T47D (cell line): ENCODE measurements at regions not wholly inside any gene's neighbourhood (a gene's known extent, or its start where the extent isn't known, plus 50 kb on each side); places are given as distances from the start of the nearest gene placed in this dataset.
"Not testable (repeated sequence)": the region's sequence is repeated elsewhere in the genome, so short reads cannot be mapped to it uniquely, and the experiment has no call there.

Experiments used
- DNase-seq, 2 experiments: peaks; one replicate each; pipeline versions ENCODE4 v3.0.0 to v3.0.0-alpha.2; 2011 to 2012; ENCODE audit warnings: low read depth in 1 of 2, low spot score in 1 of 2
- JUND ChIP-seq: IDR thresholded peaks from 2 replicates; pipeline ENCODE4 v1.6.1; 2012; ENCODE audit warnings: low read depth
- in situ Hi-C: cut with HindIII; loops from 2 replicates; pipeline ENCODE4 v1.10.0; 2016; ENCODE audit warnings: low sequenced_read_pairs, low pct_unique_long_range_greater_than_20kb

DNA sequence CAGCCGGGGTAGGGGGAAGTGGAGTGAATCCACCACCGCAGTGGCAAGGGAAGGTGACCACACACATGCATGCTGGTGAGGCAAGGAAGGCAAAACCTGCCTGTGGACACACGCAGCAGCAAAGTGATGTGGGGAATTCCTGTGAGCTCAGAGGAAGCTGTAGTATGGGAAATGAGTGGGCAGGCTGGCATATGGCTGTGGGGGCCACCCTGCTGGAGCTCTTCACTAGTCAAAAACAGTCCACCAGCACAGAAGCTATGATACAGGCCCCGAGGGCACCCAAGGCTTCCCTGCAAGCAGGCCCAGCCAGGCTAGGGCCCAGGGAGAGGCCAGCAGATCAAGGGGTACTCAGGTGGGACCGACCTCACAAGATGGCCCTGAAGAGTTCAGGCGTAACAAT is 239.1 kb downstream of the CHM start:
- in situ Hi-C loops: no loop called here
- DNase-seq: no peak
- no peak for TF ChIP-seq JUND

DNA sequence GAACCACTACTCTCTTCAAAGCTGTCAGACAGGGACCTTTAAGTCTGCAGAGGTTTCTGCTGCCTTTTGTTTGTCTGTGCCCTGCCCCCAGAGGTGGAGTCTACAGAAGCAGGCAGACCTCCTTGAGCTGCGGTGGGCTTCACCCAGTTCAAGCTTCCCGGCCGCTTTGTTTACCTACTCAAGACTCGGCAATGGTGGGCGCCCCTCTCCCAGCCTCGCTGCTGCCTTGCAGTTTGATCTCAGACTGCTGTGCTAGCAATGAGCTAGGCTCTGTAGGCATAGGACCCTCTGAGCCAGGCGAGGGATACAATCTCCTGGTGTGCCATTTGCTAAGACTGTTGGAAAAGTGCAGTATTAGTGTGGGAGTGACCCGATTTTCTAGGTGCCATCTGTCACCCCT is 275.0 kb downstream of the CHM start:
- DNase-seq, in situ Hi-C loops: not testable (repeated sequence)

DNA sequence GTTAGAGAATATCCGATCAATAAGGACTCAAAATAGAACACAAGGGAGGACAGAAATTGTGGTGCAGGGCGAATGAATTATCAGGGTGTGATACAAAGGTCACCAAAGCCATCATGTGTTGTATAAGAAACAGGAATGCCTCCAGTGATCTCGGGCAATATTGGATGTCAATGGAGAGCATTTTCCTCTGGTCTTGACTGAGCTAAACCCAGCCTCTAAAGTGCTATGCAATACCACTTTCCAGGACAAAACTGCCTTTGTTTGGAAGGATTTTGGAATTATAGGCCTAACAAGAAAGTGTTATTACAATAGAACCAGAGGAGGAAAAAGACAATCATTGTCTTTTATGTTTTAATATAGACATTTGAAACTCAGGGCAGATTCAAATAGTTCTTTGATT is 281.7 kb downstream of the CHM start:
- no peak for TF ChIP-seq JUND
- in situ Hi-C loops: no loop called here
- DNase-seq: no peak

DNA sequence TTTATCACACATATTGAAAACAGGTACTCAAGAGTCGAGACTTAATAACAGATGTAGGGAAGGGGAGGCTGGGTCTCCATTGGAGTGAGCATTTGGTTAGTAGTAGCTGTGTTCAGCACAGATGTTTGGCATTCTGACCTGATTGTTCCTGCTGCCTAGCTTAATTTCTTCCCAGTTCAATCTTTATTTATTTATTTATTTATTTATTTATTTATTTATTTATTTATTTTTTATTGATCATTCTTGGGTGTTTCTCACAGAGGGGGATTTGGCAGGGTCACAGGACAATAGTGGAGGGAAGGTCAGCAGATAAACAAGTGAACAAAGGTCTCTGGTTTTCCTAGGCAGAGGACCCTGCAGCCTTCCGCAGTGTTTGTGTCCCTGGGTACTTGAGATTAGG is 324.3 kb downstream of the CHM start:
- DNase-seq, in situ Hi-C loops: not testable (repeated sequence)

DNA sequence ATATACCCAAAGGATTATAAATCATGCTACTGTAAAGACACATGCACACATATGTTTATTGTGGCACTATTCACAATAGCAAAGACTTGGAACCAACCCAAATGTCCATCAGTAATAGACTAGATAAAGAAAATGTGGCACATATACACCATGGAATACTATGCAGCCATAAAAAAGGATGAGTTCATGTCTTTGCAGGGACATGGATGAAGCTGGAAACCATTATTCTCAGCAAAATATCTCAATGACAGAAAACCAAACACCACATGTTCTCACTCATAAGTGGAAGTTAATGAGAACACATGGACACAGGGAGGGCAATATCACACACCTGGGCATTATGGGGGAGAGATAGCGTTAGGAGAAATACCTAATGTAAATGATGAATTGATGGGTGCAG is 323.8 kb upstream of the POF1B start:
- in situ Hi-C loops, DNase-seq: not testable (repeated sequence)

DNA sequence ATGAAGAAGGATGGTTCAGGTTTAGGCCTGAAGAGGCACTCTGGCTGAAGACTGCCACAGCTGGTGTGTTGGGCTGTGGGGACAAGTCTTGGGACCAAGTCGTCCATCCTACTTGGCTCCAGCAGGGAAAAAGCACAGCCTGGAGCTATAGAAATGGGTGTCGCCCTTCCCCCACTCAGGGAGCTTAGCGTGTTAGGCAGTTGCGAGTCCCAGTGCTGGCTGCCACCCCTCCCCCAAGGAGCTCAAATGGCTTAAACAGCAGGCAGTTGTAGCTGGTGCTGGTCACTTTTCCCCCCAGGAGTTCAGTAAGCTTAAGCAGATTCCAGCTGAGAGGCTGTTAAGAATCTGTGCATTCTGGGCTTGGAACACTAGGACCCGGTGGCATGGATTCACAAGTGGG is 319.5 kb upstream of the POF1B start:
- DNase-seq: no peak
- TF ChIP-seq JUND: no peak
- in situ Hi-C loops: no loop called here

DNA sequence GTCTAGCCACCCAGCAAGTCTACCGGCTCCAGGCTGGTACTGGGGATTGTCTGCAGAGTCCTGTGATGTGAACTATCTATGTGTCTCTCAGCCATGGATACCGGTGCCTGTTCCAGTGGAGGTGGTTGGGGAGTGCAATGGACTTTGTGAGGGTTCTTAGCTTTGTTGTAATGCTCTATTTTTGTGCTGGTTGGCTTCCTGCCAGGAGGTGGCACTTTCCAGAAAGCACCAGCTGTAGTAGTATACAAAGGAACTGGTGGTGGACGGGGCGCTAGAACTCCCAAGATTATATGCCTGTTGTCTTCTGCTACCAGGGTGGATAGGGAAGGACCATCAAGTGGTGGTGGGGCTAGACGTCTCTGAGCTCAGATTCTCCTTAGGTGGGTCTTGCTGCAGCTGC is 306.4 kb upstream of the POF1B start:
- in situ Hi-C loops: no loop called here

DNA sequence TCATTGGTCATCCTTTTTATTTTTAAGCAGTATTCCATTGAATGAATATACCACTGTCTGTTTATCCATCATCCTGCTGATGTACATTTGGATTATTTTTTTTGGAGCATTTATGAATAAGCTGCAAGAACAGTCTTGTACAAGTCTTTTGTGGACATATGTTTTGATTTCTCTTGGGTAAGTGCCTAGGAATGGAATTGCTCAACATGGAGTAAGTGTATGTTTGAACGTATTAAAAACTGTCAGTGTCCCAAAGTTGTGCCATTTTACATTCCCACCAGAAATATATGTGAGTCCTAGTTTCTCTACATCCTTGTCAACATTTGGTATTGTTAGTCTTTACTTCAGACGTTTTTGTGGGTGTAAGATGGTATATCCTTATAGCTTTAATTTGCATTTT is 287.0 kb upstream of the POF1B start:
- no peak for TF ChIP-seq JUND
- in situ Hi-C loops: no loop called here
- no peak for DNase-seq

More for the DNA sequence above, 306.4 kb upstream of the POF1B start:
- TF ChIP-seq JUND: no peak
- no peak for DNase-seq

DNA sequence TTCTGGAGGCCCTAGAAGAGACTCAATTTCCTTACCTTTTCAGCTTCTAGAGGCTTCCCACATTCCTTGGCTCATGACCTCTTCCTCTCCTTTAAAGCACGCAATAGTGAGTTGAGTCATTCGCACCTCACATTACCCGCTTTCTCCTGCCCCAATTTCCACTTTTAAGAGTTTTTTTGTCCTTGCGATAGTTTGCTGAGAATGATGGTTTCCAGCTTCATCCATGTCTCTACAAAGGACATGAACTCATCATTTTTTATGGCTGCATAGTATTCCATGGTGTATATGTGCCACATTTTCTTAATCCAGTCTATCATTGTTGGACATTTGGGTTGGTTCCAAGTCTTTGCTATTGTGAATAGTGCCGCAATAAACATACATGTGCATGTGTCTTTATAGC is 284.5 kb upstream of the POF1B start:
- in situ Hi-C loops, DNase-seq: not testable (repeated sequence)

DNA sequence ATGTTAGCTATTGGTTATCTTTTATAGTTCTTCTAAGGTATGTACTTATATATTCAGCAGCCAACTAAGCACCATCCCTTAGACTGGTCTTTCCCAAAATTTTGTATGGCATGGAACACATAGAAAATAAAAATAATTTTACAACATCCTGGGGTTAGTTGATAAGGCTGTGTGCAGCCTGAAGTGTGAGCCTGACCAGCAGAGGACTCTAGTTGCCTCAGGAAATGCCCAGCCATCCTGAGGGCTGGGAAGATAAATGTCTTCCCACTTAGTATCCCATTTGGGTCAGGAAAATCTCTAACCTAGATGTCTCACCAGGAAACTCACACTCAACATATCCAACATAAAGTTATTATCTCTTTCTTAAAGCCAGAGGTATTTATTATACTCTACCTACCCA is 251.4 kb upstream of the POF1B start:
- in situ Hi-C loops: no loop called here
- DNase-seq: no peak
- no peak for TF ChIP-seq JUND

DNA sequence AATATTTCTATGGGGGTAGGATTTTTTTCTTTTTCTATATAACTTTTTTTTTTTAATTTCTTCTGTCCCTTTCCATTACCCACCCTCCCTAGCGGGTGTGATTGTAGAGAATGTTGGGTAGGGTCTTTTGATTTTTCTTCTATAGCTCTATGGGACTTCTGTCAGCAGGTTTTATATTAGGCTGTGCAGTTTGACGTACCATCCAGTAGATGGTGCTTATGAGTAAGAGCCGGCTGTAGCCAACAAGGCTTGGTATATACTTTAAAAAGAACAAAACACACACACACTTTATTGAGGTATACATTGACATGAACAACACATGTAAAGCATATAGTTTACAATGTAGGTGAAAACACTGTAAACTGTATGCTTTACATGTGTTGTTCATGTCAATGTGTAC is 247.9 kb upstream of the POF1B start:
- in situ Hi-C loops: no loop called here
- TF ChIP-seq JUND: no peak
- peak in 1 of 2 experiments; percentile 12 for DNase-seq

DNA sequence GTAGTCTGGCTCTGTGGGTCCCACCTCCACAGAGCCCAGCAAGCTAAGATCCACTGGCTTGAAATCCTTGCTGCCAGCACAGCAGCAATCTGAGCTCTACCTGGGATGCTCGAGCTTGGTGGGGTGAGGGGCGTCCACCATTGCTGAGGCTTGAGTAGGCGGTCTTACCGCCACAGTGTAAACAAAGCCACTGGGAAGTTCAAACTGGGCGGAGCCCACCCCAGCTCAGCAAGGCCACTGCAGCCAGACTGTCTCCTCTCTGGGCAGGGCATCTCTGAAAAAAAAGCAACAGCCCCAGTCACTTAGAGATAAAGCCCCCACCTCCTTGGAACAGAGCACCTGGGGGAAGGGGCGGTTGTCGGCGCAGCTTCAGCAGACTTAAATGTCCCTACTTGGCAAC is 243.2 kb upstream of the POF1B start:
- TF ChIP-seq JUND: no peak
- no peak for DNase-seq
- in situ Hi-C loops: no loop called here

DNA sequence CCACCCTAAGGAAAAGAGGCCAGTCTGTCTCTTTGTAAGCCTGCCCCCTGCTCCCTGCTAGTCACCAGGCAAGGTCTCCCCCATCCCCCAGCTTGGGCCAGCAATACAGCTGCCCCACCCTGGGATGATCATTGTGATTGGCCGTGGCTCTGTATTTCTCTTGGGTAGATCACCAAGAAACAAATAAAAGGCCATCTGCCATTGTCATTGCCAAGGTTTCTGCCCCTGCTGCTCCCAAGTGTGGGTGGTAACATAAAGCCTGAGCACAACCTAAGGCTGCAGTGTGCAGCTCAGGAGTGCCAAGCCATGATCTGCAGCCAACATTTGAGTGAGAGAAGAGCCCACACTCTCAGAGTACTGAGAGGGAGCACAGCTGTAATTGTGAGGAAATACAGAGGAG is 241.0 kb upstream of the POF1B start:
- in situ Hi-C loops: no loop called here

DNA sequence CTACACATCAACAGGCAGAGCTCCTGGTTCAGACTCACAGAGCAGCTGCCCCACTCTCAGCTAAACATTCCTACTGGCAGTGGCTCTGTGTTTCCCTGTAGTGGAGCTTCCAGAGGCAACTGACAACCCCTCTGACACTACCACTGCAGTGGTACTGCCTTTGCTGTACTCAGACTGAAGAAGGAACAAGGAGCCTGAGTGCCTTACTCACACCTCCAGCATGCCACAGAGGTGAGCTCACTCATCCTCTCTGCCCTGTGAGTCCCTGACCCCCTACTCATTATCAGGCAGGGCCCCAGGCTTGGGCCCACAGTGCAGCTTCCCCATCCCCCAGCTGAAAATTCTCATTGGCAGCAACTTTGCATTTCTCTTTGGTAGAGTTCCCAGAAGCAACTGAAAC is 240.5 kb upstream of the POF1B start:
- DNase-seq: no peak
- in situ Hi-C loops: no loop called here
- TF ChIP-seq JUND: no peak

More for the DNA sequence above, 241.0 kb upstream of the POF1B start:
- no peak for TF ChIP-seq JUND
- no peak for DNase-seq

DNA sequence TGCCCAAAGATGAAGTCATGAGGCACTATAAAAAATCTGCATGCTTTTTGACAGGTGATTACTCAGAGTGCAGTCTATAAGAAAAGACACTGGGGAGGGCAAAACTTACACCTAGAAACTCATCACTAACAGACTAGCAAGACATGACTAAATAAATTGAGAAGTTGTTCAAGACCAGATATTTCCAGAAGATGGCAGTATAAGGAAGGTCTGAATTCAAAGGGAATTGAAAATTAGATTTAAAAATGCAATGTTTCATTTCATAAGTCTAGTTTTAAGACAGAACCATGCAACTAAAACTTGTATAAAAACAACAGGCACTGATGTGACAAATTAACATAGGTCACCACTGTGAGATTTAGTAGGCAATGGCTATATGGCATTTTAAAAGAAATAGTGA is 232.5 kb upstream of the POF1B start:
- no peak for TF ChIP-seq JUND
- peak in 1 of 2 experiments; percentile 10 for DNase-seq
- in situ Hi-C loops: no loop called here
